GM18505 (cell line): ENCODE measurements at regions not wholly inside any gene's neighbourhood (a gene's known extent, or its start where the extent isn't known, plus 50 kb on each side); places are given as distances from the start of the nearest gene placed in this dataset.

Source experiments
- ATAC-seq: cut with Tn5 transposase; IDR thresholded peaks from one replicate; pipeline ENCODE4 v1.9.1; 2021; ENCODE audit not compliant: unreplicated experiment
- POLR2A ChIP-seq: IDR thresholded peaks from 4 replicates; pipeline ENCODE4 v1.6.1; 2011; ENCODE audit warnings: borderline replicate concordance; ENCODE audit not compliant: insufficient read depth, insufficient read length; ENCODE audit errors: extremely low read depth

DNA sequence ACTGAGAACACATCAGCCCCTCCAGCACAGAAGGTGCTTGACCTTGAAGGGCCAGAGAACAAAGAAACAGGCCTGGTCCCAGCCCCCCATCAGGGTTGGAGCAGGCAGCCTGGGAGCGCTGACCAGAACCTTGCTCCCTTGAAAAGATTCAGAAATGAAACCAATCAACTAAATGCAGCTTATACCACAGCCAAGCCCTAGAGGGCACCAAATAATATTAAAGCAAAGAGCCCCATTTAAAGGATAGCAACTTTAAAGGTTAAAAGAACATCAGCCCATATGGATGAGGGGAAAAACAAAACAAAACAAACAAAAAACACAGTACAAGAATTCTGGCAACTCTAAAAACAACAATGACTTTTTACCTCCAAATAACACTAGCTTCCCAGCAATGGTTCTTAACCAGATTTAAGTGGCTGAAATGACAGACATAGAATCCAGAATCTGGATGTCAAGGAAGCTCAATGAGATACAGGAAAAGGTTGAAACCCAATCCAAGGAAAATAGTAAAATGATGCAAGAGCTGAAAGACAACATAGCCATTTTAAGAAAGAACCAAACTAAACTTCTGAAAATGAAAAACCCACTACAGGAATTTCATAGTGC lies 471.9 kb downstream of the MTRR start:
- no peak for TF ChIP-seq POLR2A
- no peak for ATAC-seq

DNA sequence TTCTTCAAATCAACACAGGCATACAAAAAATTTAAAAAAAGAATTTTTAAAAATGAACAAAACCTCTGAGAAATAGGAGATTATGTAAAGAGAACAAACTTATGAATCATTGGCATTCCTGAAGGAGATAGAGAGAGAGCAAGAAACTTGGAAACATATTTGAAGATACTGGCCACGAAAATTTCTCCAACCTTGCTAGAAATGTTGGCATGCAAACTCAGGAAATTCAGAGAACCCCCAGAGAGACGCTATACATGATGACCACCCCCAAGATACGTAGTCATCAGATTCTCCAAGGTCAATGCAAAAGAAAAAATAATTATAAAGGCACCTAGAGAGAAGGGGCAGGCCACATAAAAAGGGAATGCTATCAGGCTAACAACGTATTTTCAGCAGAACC lies 472.5 kb downstream of the MTRR start:
- ATAC-seq, result no peak

DNA sequence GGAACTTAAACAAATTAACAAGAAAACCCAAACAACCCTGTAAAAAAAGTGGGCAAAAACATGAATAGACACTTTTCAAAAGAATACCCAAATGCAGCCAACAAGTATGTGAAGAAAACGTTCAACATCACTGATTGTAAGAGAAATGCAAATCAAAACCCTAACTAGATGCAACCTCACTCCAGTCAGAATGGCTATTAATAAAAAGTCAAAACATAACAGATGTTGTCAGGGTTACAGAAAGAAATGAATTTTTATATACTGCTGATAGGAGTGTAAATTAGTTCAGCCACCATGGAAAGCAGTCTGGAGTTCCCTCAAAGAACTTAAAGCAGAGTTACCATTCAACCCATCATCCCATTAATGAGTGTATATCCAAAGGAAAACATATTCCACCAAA lies 479.0 kb downstream of the MTRR start:
- TF ChIP-seq POLR2A, result no peak
- ATAC-seq, result no peak

More for the DNA sequence above, 472.5 kb downstream of the MTRR start:
- no peak for TF ChIP-seq POLR2A

DNA sequence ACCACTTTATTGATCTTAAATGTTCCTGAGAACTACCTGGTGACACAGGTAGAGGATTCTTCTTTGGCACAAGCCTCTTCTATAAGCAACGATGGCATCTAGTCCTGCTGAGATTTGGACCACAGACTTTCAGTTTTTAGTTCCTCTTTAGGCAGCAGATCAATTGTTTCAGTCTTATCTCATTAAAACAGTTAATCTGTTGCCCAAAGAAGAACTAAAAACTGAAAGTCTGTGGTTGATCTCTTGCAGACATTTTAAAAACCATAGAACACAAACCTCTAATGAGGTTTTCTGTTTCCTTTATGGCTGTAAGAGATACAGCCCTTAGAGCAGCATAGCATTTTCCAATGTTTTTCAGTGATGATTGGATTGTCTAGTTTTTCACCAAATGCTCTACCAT lies 480.9 kb downstream of the MTRR start:
- TF ChIP-seq POLR2A, result no peak
- peak; percentile 97 for ATAC-seq

DNA sequence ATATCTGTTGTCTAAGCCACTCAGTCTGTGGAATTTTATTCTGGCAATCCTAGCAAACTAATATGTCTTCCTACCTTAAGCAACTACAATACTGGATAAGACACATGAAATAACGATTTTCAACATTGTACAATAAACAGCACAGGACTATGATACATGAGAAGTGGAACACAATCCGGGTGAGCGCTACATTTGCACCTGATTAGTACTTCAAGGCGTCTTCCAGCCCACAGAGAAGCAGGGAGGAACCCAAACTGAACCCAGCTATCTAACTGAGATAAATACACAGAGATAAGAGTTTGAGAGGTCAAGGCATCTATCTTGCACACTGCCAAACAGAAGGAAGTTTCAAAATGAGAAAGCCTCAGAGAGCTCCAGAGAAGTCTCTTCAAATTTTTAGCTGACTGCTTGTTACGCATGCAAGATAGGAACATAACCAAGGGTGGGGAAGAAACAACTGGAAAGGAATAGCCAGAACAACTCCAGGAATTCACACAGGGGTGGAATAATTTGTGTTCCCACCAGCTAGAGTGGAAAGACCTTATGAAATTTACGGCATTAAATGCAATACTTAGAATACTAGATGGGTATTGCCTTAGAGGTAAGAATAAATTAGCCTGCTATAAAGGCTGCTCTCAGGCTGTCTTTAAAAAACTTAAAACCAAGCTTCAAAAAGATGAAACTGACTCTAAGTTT lies 481.8 kb downstream of the MTRR start:
- ATAC-seq, result no peak
- TF ChIP-seq POLR2A, result no peak

DNA sequence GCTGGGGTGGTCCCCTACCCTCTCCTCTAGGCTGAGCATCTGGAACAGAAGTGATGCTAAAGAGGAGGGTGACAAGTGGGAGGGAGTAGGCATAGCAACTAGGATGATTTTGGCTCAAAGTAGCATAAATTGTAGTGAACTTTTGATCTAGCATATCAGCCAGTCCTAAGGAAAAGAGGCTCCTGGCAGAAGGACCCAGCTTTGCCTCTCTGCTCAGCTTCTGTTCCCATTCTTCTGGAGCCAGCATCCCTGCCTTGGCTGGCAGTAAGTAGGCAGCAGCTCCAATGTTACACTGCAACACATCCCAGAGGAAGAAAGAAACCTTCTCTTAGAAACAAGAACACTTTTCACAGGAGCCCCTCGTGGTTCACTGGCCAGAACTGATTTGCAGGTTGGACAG lies 487.0 kb downstream of the MTRR start:
- ATAC-seq, result no peak
- no peak for TF ChIP-seq POLR2A

DNA sequence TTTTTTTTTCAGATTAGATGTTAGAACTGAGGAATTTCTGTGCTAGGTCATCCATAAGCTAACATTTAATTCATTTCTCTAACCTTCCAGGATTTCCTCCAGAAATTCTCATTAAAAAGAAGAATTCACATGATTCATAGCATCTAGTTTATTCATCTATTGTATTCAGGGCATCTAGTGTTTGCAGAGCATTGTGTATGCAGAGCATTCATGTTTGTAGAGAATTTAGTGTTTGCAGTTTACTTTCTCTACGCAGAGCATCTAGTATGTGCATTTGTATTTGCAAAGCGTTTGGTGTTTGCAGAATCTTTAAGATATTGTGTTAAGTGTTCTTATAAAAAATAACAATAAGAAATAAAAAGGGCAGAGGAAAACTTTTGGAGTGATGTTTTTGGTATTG lies 491.1 kb downstream of the MTRR start:
- ATAC-seq, result no peak
- TF ChIP-seq POLR2A, result no peak

DNA sequence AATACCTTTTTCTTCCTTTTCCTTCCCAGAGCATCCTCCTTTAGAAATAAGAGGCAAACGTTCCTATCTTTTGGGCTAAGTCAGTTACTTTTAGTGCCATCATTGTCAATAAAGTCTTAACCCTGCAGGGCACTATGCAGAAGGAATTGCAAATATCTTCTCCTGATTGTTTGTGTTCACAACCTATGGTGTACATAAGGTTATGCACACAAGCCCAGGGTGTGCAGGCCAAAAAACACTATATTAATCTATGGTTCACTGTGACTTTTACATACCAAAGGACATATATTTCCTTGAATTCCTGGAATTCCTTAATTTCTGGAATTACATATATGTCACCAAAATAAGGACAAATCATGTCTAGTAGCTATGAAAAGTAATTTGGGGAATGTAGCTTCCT lies 493.5 kb downstream of the MTRR start:
- TF ChIP-seq POLR2A, result no peak
- ATAC-seq, result no peak

DNA sequence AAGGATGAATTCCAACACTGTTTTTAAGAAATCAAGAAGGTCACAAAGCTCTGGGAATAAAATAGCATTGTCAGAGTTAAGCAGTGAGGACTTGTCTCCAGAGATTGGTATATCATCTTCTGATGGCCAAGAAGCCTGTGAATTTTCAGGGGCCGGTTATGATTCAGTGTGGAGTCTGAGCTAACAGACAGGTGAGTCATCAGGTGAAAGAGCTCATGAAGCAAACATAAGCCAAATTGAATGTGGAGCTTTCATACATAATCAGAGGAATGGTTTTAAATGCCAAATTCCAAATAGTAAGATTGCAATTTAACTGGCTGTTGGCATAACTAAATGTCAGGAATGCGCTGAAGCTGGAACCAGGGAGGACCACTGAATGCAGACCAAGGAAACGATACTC lies 494.2 kb downstream of the MTRR start:
- ATAC-seq, result no peak
- no peak for TF ChIP-seq POLR2A

DNA sequence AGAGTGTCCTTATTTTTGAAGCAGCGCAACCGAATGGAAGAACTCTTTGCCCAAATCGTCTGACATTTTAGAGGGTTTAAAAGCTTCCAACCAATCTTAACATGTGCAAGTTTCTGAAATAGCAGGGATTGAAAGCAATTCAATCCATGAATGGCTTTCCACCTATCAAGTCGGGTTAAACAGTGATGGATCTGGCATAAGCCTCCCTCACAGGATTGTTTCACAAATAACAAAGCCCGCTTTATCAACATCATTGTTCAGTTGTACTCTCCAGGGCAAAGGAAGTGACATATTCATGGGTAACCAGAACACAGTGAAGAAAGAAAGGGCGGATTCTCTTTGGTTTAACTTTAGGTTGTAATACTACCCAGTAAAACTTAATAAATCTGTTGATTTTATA lies 497.3 kb downstream of the MTRR start:
- ATAC-seq, result no peak
- no peak for TF ChIP-seq POLR2A

DNA sequence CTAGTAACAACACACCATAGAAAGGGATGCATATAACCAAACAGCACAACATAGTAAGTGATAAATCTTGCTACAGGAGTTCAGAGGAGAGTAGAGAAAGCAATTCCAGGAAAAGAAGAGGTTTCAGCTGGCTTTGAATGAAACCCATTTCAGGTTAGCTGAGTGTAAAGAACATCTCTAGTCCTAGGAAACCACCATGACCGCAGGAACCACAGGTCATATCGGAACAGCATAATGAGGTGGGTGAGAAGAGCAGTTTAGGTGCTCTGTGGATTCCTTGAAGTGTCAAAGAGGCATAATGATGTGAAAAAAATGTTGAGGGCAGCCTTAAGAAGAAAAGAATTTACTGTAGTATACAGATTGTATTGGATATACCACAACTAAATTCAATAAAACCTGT lies 507.5 kb downstream of the MTRR start:
- no peak for TF ChIP-seq POLR2A
- ATAC-seq, result no peak

DNA sequence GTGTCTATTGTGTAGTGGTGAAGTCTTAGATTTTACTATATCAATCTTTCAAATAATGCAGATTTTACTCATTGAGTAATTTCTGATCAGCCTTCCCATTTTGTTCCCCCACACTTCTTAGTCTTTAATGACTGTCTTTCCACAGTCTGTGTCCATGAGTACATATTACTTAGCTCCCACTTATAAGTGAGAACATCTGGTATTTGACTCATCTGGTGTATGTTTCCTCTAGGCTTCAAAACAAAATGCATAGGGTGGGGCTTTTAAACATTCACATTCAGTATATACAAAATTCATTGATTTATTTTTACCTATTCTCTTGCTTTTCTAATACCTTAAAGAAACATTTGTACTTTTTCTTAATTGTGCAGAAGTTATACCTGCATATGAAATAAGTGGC lies 513.0 kb downstream of the MTRR start:
- no peak for ATAC-seq
- TF ChIP-seq POLR2A, result no peak

DNA sequence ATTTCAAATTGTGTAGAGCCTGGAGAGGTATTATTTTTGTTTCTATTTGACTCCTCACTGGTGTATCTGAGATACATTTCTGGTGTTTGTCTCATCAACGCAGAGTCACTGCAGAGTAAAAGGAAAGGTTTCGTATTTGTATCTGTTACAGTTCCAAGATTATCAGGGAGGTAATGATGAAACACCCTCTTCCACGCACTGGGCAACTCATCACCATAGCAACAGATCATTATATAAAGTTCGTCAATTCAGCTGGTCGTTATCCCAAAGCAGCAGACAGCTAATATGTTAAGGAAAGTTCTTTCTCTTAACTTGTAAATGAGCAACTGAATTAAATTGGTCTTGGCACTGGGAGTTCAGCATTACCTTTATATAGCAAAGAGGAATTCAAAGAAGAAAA lies 513.5 kb downstream of the MTRR start:
- TF ChIP-seq POLR2A, result no peak

DNA sequence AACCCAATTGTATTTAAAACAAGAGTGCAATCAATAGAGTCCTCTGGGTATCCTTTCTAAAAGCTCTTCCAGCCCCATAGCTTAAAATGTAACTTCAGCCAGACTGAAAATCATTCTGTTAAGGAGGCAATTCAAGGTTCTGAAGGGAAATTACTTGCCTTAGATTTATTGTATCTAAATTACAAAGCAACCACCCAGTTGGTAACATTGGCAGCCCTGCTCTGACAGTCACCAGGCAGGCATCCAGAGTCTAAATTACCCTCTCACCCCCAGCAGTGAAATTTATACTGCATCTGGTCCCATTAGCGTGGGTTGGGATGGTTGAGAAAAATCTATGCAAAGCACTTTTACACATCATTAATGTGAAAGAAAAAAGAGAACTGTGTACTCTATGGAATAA lies 514.7 kb downstream of the MTRR start:
- ATAC-seq, result no peak
- TF ChIP-seq POLR2A, result no peak

More for the DNA sequence above, 513.5 kb downstream of the MTRR start:
- ATAC-seq, result no peak

DNA sequence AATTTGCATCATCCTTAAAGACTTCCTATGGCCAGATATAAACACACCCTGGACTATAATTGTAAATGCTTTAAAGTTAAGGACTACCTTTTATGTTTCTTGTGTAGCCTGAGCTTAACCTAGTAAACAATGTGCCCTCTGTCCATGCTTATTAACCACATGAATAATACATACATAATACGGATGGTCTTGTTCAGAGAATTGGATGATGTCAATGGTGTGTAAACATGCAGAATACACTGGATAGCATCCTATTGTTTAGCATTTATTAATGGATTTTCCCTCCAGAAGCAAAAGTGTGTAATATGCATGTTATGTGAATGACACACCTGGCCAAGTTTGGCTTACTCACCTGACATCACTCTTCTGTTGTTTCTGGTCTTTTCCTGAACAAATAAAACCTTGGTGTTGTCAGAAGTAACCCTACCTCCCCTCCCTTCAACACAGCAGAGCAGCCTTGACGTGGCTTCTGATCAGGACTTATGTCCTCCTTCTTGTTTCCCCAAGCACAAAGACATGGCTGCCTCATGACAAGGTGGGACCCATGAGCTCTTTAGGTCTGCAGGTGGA lies 517.9 kb downstream of the MTRR start:
- TF ChIP-seq POLR2A, result no peak
- no peak for ATAC-seq

DNA sequence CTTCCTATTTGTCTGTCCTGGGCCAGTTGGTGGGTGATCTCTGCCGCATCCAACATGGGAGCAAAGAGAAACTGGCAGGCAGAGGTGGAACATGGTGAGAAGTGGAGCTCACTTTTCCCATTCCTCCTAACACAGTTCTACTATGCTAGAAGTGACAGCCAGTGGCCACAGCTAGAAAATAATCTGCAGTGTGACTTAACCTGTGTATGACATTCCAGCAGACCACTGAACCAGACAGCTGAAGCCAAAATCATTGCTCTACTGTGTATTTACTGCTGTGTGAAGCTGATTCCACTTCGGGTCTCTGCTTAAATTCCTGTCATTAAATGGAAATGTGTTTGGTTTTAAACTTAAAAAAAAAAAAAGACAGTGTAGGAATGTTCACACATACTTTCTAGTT lies 523.0 kb downstream of the MTRR start:
- ATAC-seq, result no peak
- no peak for TF ChIP-seq POLR2A
